Inflammatory macrophage (primary cell): ENCODE measurements at regions not wholly inside any gene's neighbourhood (a gene's known extent, or its start where the extent isn't known, plus 50 kb on each side); places are given as distances from the start of the nearest gene placed in this dataset.

ENCODE experiments used
- DNase-seq, 2 donors: peaks; one replicate each; pipeline ENCODE4 v3.0.0-alpha.2; 2020 to 2022

GRCh38 chr4:14934704-14935390, 67.4 kb upstream of the CPEB2 start:
- no peak for DNase-seq

GRCh38 chr4:14943749-14944148, 58.5 kb upstream of the CPEB2 start:
- DNase-seq = no peak

- no peak for DNase-seq
Observed at GRCh38 chr4:14952352-14952751, 49.9 kb upstream of the CPEB2 start.
